ENCODE measurements at regions not wholly inside any gene's neighbourhood (a gene's known extent, or its start where the extent isn't known, plus 50 kb on each side); places are given as distances from the start of the nearest gene placed in this dataset.

DNA sequence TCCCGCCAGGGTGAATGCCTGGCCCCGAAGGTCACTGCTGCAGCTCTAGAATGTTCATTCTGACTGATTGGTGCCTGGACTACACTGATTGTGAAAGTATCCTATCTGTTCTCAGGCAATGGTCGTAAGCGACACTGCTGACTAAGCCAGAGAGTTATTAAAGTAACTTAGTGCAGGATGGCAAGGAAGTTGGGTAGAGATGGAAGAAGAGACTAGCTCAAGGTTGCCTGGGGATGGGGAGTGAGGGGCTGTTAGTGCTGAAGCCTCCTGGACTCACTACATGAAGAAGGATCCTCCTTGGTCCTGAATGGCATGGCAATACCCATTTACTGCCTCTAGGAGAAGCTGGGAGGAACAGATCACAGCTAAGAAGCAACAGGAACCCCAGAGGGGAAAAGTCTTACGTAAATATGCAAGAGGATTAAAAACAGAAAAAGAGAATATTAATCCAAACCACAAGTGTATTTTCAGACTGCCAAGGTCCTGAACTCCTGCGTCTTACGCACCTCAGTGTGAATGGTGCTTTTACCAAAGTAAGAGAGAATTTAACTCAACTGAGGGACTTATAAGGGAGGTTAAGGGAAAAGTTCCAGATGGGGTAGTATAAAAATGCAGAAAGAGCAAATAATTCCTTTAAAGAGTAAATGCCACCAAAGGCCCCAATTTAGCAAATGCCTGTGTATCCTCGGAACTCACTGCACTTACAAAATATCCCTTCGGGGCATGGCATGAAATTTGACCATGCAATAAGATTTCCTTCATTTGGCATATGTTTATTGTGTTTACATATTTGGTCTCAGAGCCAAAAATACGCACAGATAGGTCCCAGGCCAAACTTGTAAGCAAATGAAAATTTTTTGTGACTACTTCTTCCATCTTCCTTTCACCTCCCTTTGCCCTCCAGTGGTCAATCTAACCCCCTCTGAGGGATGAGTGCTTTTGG, 64.0 kb upstream of the DGKG start:
- no peak for DNase-seq (ENCODE audit: low spot score in 2 of 2)
- no peak for TF ChIP-seq POLR2A (IDR thresholded peaks at IDR 0.05)
- TF ChIP-seq, protein P1, sequence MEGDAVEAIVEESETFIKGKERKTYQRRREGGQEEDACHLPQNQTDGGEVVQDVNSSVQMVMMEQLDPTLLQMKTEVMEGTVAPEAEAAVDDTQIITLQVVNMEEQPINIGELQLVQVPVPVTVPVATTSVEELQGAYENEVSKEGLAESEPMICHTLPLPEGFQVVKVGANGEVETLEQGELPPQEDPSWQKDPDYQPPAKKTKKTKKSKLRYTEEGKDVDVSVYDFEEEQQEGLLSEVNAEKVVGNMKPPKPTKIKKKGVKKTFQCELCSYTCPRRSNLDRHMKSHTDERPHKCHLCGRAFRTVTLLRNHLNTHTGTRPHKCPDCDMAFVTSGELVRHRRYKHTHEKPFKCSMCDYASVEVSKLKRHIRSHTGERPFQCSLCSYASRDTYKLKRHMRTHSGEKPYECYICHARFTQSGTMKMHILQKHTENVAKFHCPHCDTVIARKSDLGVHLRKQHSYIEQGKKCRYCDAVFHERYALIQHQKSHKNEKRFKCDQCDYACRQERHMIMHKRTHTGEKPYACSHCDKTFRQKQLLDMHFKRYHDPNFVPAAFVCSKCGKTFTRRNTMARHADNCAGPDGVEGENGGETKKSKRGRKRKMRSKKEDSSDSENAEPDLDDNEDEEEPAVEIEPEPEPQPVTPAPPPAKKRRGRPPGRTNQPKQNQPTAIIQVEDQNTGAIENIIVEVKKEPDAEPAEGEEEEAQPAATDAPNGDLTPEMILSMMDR (IDR thresholded peaks at IDR 0.05): no peak
- 62 to 64% methylated on average over 10 of the region's 10 CpGs for WGBS, 2 donors
- no peak overlapping the region for H3K4me3 ChIP-seq (ENCODE audit: low read depth, poor library complexity, severe bottlenecking)
- intact Hi-C loops (cut with DNase I; ENCODE audit: low total_unique reads): no loop called here

DNA sequence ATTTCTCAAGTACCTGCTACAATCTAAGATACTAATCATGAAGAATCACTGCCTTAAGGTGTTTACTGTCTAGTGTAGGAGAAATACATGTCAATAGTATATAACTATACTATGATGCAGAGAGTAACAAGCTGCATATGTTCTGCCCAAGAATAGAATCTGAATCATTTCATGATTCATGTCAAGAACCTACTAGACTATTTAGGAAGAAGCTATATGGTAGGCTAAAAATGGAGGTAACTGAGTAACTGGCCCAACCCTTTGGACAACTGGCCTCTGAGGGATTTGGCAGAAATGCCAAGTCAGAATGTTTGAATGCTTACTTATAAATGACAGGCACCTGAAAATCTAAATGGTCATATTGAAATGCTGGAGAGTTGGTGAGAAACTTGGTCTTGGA, 59.9 kb upstream of the DGKG start:
- H3K4me3 ChIP-seq (ENCODE audit: low read depth, poor library complexity, severe bottlenecking): no peak overlapping the region
- no peak for DNase-seq (ENCODE audit: low spot score in 2 of 2)
- no peak for TF ChIP-seq POLR2A (IDR thresholded peaks at IDR 0.05)
- TF ChIP-seq, protein P1 (IDR thresholded peaks at IDR 0.05): no peak
- intact Hi-C loops (cut with DNase I; ENCODE audit: low total_unique reads): no loop called here

DNA sequence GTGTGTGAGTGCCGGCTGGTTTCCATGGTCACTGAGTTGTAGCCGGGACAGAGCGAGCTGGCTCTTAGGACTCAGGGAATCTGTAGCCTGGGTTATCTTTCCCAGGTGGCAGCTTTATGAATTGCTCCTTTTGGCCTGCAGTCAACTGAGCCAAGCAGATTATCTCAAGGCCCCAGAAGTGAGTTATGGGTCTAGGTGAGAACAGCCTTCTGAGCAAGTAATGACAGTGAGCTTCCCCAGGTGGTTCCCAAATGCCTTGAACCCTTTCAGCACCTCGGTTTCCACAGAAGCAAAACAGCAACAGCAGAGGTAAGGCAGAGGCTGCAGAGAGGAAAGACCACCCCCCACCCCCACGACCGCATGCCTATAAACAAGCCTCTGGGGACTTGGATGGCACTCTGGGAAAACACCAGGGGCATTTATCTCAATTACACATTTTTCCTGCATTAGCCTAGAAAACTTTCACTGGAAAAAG, 56.7 kb upstream of the DGKG start:
- no peak for TF ChIP-seq POLR2A (IDR thresholded peaks at IDR 0.05)
- TF ChIP-seq, protein P1 (IDR thresholded peaks at IDR 0.05): no peak
- H3K4me3 ChIP-seq (ENCODE audit: low read depth, poor library complexity, severe bottlenecking): no peak overlapping the region
- 29 to 57% methylated on average over 6 of the region's 6 CpGs for WGBS, 2 donors
- no peak for DNase-seq (ENCODE audit: low spot score in 2 of 2)
- intact Hi-C loops (cut with DNase I; ENCODE audit: low total_unique reads): no loop called here

DNA sequence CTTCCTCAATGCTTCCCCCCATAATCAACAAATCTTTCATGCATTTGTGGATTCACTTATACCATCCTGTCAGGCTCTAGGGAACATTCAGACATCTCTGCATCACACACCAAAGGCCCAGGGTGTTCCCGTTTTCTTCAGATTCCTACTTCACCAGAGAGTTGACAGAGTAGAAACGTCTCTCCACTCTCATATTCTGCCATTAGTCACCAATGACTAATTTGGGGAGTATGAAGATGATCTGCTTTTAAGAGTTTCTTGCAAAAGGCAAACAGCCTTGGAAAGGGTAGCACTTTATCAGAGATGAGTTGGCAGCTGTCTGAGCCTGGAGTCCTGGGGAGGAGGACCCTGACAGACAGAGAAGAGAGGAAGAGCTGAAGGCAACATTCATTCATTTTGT, 55.8 kb upstream of the DGKG start:
- no peak for DNase-seq (ENCODE audit: low spot score in 2 of 2)
- intact Hi-C loops (cut with DNase I; ENCODE audit: low total_unique reads): no loop called here
- TF ChIP-seq, protein P1 (IDR thresholded peaks at IDR 0.05): no peak
- no peak for TF ChIP-seq POLR2A (IDR thresholded peaks at IDR 0.05)
- WGBS, 2 donors: 26 to 36% methylated on average over 2 of the region's 2 CpGs
- H3K4me3 ChIP-seq (ENCODE audit: low read depth, poor library complexity, severe bottlenecking): no peak overlapping the region

DNA sequence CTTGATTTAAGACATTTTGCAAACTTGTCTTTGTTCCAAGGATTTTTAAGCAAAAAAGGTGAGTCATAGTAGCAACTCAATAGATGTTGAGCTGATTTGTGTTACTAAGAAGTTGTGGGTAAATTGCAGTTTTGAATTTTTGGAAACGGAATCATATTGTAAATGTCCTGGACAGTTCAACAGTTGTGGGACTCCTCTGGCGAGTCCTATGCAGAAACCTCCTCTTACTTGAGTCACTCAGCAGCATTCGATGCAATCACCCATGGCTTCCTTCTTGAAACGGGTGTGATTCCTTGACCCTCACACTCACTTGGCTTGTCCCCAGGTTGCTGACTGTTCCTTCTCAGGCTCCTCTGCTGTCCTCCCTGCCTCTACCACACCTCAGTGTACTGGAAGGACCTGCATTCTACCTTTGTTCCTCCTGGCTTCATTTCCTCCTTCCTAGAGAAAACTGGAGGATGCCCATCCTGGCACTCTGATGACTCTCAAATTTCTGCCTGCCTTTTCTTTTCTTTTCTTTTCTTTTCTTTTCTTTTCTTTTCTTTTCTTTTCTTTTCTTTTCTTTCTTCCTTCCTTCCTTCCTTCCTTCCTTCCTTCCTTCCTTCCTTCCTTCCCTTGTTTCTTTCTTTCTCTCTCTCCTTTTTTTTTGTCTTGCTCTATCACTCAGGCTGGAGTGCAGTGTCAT, 52.8 kb upstream of the DGKG start:
- WGBS, 2 donors: 39 to 52% methylated on average over 4 of the region's 4 CpGs
- TF ChIP-seq, protein P1 (IDR thresholded peaks at IDR 0.05): no peak
- no peak for TF ChIP-seq POLR2A (IDR thresholded peaks at IDR 0.05)
- intact Hi-C loops (cut with DNase I; ENCODE audit: low total_unique reads): no loop called here
- no peak overlapping the region for H3K4me3 ChIP-seq (ENCODE audit: low read depth, poor library complexity, severe bottlenecking)
- no peak for DNase-seq (ENCODE audit: low spot score in 2 of 2)

Measured in lower leg skin (tissue), 4 donors.